Ascending aorta (tissue), 2 donors: ENCODE measurements at regions not wholly inside any gene's neighbourhood (a gene's known extent, or its start where the extent isn't known, plus 50 kb on each side); places are given as distances from the start of the nearest gene placed in this dataset.

Source experiments
- DNase-seq, 2 donors: peaks; one replicate each; pipeline ENCODE4 v3.0.0-alpha.2; 2019; ENCODE audit warnings: low spot score in 2 of 2
- H3K27ac ChIP-seq, 2 donors: fragments of 200-600 bp; sonication (generic); one replicate each; pipeline ENCODE4 v1.5.1; 2016 to 2017; ENCODE audit warnings: mild to moderate bottlenecking in 1 of 2
- H3K27me3 ChIP-seq: fragments of 200-600 bp; sonication (generic); one replicate; pipeline ENCODE4 v1.5.1; 2017
- H3K36me3 ChIP-seq, 2 donors: fragments of 200-600 bp; sonication (generic); one replicate each; pipeline ENCODE4 v1.5.1; 2016
- H3K4me1 ChIP-seq, 2 donors: fragments of 200-600 bp; sonication (generic); one replicate each; pipeline ENCODE4 v1.5.1; 2016 to 2017; ENCODE audit warnings: mild to moderate bottlenecking in 1 of 2
- H3K4me3 ChIP-seq, 2 donors: fragments of 200-600 bp; sonication (generic); one replicate each; pipeline ENCODE4 v1.5.1; 2016 to 2017; ENCODE audit warnings: mild to moderate bottlenecking in 1 of 2
- H3K9me3 ChIP-seq, 2 donors: fragments of 200-600 bp; sonication (generic); one replicate each; pipeline ENCODE4 v1.5.1; 2016
- intact Hi-C: fragments of 100-400 bp; cut with DNase I; formaldehyde crosslinking; loops from one replicate; pipeline ENCODE4 v1.15.1; 2023
- TF ChIP-seq, protein P1 (sequence below), 3 experiments: fragments of 200-600 bp in 2 of 3; fragments of 450-650 bp in 1 of 3; sonication (generic) in 2 of 3; IDR thresholded peaks; one replicate each; pipeline ENCODE4 v1.5.1; 2016 to 2019; ENCODE audit warnings: antibody characterized with exemption in 3 of 3, mild to moderate bottlenecking in 1 of 3, moderate library complexity in 1 of 3

DNA sequence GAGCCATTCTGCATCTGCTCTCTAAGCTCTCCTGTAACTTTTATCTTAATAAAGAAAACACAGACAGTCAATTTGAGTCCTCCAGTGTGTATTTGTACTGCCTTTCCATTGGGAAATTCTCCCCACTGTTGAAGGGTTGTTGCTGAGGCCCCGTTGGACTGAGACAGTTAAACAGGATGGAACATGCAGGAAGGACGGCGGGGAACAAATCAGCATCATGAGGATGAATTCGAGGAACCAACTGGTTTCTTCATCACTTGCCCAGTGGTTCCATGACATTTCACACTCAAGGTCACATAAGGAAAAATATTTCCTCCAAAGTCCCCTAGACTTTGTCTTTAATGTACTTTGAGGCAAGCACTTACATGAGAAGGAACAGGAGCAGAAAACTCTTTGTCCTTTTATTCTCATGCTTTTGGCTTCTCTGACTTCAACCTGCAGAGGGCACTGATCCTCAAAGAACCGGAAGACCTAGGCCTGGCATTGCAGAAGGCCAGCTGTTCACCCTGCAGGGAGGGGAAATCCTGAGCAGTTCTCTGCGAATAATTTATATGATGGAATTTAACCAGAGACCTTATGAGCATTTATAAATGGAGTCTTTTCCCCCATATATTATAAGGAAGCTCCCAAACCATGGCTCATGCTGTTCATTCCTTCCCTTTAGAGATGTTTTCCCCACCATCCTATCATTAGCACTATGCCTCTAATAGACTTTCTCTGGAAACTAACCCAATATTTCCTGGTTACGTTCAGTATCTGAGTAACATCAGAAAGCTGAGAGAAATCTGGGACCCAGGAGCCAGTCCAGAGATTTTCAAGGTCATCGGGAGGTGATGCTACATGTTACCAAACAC is 55.2 kb upstream of the ADGRF1 start:
- Histone ChIP-seq H3K27ac (no peak overlapping the region), H3K4me3 (no peak overlapping the region), H3K36me3 (no peaks in the 10 kb centered on the region), H3K4me1 (no peaks in the 10 kb centered on the region), H3K9me3 (no peaks in the 10 kb centered on the region), H3K27me3 (no peaks in the 10 kb centered on the region)
- peak in 1 of 2 donors; percentile 67 for DNase-seq
- TF ChIP-seq, protein P1, sequence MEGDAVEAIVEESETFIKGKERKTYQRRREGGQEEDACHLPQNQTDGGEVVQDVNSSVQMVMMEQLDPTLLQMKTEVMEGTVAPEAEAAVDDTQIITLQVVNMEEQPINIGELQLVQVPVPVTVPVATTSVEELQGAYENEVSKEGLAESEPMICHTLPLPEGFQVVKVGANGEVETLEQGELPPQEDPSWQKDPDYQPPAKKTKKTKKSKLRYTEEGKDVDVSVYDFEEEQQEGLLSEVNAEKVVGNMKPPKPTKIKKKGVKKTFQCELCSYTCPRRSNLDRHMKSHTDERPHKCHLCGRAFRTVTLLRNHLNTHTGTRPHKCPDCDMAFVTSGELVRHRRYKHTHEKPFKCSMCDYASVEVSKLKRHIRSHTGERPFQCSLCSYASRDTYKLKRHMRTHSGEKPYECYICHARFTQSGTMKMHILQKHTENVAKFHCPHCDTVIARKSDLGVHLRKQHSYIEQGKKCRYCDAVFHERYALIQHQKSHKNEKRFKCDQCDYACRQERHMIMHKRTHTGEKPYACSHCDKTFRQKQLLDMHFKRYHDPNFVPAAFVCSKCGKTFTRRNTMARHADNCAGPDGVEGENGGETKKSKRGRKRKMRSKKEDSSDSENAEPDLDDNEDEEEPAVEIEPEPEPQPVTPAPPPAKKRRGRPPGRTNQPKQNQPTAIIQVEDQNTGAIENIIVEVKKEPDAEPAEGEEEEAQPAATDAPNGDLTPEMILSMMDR (IDR thresholded peaks at IDR 0.05) = peak in 1 of 3 experiments; percentile 37
- intact Hi-C loops = no loop called here

DNA sequence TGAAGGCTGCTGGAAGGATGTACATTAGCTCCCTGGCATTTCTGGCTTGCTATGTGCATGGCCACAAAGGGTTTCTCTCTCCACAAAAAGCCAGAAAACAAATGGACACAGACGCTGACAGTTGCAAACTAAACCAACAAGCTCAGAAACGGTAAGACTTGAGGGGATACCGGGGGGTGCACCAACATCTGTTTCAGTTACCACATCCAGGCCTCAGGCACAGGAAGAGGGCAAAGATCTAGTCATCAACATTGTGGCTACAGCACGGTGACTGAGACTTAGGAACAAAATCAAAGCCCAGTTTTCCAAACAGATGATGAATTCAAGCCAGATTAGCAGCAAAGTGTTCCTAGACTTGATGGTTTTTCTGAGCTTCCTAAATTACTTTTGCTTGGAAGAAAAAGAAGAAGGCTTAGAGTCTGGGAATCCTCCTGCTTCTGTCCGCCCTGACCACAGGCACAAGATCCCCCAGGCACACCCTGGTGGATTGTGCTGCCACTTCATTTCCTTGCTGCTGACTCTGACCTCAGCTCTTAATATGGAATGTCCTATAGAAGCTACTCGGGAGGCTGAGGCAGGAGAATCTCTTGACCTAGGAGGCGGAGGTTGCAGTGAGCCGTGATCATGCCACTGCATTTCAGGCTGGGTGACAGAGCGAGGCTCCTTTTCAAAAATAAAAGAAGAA is 54.2 kb upstream of the ADGRF1 start:
- TF ChIP-seq, protein P1 (IDR thresholded peaks at IDR 0.05) = no peak
- no peak for DNase-seq
- Histone ChIP-seq H3K36me3 (no peaks in the 10 kb centered on the region), H3K4me3 (no peak overlapping the region), H3K4me1 (no peaks in the 10 kb centered on the region), H3K9me3 (no peaks in the 10 kb centered on the region), H3K27ac (no peak overlapping the region), H3K27me3 (no peaks in the 10 kb centered on the region)
- intact Hi-C loops = no loop called here

DNA sequence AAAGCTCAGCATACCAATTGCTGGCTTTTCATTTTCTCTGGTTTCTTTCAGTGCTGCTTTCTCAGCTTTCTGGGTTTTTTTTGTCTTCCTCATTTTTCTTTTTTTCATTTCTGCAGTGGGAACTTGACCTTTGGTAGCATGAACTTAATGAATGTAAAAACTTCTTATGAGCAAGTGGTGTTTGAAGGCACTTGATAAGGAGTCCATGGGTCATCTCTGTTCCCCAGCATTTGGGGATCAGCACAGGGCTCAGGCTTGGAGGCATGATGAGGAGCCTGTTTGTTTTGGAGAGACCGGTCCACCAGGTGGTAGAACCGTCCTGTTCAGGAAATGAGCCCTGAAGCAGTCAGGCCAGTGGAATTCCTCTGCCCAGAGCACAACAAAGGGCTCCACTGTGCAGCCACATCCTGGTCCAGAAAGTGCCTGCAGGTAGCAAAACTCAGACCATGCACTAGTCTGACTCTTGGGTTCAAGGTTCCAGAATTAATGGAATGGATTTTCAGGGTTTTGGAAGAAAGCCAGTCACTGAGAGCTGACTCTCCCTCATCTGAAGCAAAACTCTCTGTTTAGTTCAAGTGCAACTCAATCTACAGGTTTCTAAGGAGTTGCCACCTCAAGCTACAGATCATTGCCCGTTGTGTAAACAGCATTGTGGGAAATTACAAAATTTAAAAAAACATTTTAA is 52.3 kb upstream of the ADGRF1 start:
- Histone ChIP-seq H3K9me3 (no peaks in the 10 kb centered on the region), H3K4me1 (no peaks in the 10 kb centered on the region), H3K36me3 (no peaks in the 10 kb centered on the region), H3K27ac (no peak overlapping the region), H3K27me3 (no peaks in the 10 kb centered on the region), H3K4me3 (no peak overlapping the region)
- TF ChIP-seq, protein P1 (IDR thresholded peaks at IDR 0.05) = no peak
- no peak for DNase-seq
- intact Hi-C loops = no loop called here

GRCh38 chr6:47093169-47093568 is 51.0 kb upstream of the ADGRF1 start:
- no peaks in the 10 kb centered on the region for H3K4me1 ChIP-seq
- TF ChIP-seq, protein P1 (IDR thresholded peaks at IDR 0.05) = no peak
- intact Hi-C loops = no loop called here
- H3K27ac ChIP-seq = no peak overlapping the region
- no peaks in the 10 kb centered on the region for H3K27me3 ChIP-seq
- no peaks in the 10 kb centered on the region for H3K9me3 ChIP-seq
- no peak for DNase-seq
- no peak overlapping the region for H3K4me3 ChIP-seq
- H3K36me3 ChIP-seq = no peaks in the 10 kb centered on the region

DNA sequence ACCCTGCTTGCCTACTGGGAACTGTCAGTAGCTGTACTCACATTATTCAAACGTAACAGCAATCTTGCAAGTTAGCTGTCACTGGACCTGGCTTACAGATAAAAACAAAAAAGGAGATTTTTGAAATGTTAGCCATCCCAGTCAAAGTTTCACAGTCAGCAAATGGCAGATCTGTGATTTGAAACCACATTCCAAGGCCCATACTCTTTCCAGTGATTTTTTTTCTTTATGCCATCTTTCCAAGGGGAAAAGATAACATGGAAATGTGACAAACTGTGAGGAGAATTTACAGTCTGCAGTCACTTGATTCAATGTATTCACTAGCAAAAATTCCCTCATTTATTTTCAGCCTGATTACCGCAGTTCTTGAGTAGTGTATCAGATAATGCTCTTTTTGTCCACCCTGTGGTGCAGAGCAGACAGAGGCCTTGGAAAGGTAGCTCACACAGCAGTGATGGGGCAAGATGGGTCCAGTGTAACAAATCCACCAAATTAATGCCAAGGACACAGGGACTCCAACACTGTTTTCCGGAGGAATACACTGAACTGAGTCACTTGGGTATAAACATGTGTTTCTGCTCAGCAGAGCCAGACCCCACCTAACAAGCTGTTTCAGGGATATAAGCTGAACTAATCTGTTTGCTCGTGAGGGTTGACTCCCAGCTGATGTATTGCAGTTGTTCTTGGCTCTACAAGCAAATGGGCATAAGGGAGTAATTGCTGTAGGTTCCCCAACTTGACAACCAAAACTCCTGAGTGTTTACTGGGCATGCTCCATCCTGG is 49.9 kb upstream of the ADGRF1 start:
- Histone ChIP-seq H3K9me3 (no peaks in the 10 kb centered on the region), H3K36me3 (no peaks in the 10 kb centered on the region), H3K4me1 (no peaks in the 10 kb centered on the region), H3K4me3 (no peak overlapping the region), H3K27ac (no peak overlapping the region), H3K27me3 (no peaks in the 10 kb centered on the region)
- DNase-seq = no peak
- TF ChIP-seq, protein P1 (IDR thresholded peaks at IDR 0.05) = no peak
- intact Hi-C loops = no loop called here
